DND-41 (cell line): ENCODE measurements at regions not wholly inside any gene's neighbourhood (a gene's known extent, or its start where the extent isn't known, plus 50 kb on each side); places are given as distances from the start of the nearest gene placed in this dataset.

Experiments used
- CTCF ChIP-seq: IDR thresholded peaks from 2 replicates; pipeline ENCODE4 v1.5.1; 2012; ENCODE audit warnings: borderline replicate concordance, low read length, moderate library complexity, mild to moderate bottlenecking; ENCODE audit not compliant: poor library complexity, severe bottlenecking; ENCODE audit errors: extremely low read depth
- EZH2 ChIP-seq: IDR thresholded peaks from 3 replicates; pipeline ENCODE4 v1.6.1; 2012; ENCODE audit warnings: borderline replicate concordance, low read depth, mild to moderate bottlenecking, moderate library complexity, low read length, inconsistent platforms; ENCODE audit not compliant: severe bottlenecking

DNA sequence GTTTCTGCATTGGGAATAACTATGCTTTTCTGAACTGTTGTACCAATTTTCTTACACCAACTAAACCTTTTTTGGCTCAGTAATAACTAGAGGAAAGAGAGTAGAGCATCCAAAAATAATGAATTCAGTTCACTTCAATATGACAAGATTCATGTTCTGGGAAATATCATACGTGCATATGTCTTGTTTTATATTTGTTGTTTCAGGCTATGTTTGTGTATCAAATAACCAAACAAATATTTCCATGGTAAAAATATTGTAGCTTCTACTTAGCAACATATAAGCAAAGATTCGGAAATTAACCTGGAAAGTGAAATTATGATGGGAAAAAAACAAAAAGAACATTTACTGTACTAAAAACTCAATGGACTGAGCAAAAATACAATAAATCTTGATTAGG is 503.2 kb downstream of the TMEM114 start:
- TF ChIP-seq CTCF (no peak), EZH2 (no peak)
